ENCODE measurements at regions not wholly inside any gene's neighbourhood (a gene's known extent, or its start where the extent isn't known, plus 50 kb on each side); places are given as distances from the start of the nearest gene placed in this dataset.

GRCh38 chr20:50406610-50407136 is 103.5 kb upstream of the PTPN1 start:
- no peak for DNase-seq (ENCODE audit: low spot score)

GRCh38 chr20:50408526-50409364 is 101.4 kb upstream of the PTPN1 start:
- no peak for DNase-seq (ENCODE audit: low spot score)

- no peak for DNase-seq (ENCODE audit: low spot score)
Measured at GRCh38 chr20:50409495-50409894, 100.7 kb upstream of the PTPN1 start.

GRCh38 chr20:50410343-50410742 is 99.8 kb upstream of the PTPN1 start:
- no peak for DNase-seq (ENCODE audit: low spot score)

GRCh38 chr20:50412069-50412468 is 98.1 kb upstream of the PTPN1 start:
- DNase-seq (ENCODE audit: low spot score): no peak

- no peak for DNase-seq (ENCODE audit: low spot score)
Measured at GRCh38 chr20:50412499-50412898, 97.7 kb upstream of the PTPN1 start.

GRCh38 chr20:50413088-50413500 is 97.1 kb upstream of the PTPN1 start:
- DNase-seq (ENCODE audit: low spot score): no peak

GRCh38 chr20:50415021-50415515 is 95.1 kb upstream of the PTPN1 start:
- DNase-seq (ENCODE audit: low spot score): no peak

GRCh38 chr20:50415516-50416268 is 94.5 kb upstream of the PTPN1 start:
- DNase-seq (ENCODE audit: low spot score): no peak

- no peak for DNase-seq (ENCODE audit: low spot score)
Measured at GRCh38 chr20:50416269-50417022, 93.7 kb upstream of the PTPN1 start.

GRCh38 chr20:50417023-50417329 is 93.2 kb upstream of the PTPN1 start:
- no peak for DNase-seq (ENCODE audit: low spot score)

GRCh38 chr20:50417484-50418235 is 92.5 kb upstream of the PTPN1 start:
- no peak for DNase-seq (ENCODE audit: low spot score)

- no peak for DNase-seq (ENCODE audit: low spot score)
Measured at GRCh38 chr20:50418890-50419642, 91.1 kb upstream of the PTPN1 start.

GRCh38 chr20:50420380-50420779 is 89.8 kb upstream of the PTPN1 start:
- DNase-seq (ENCODE audit: low spot score): no peak

GRCh38 chr20:50421356-50422340 is 88.5 kb upstream of the PTPN1 start:
- DNase-seq (ENCODE audit: low spot score): no peak

GRCh38 chr20:50423758-50424157 is 86.4 kb upstream of the PTPN1 start:
- DNase-seq (ENCODE audit: low spot score): no peak

- DNase-seq (ENCODE audit: low spot score): no peak
Measured at GRCh38 chr20:50425076-50425475, 85.1 kb upstream of the PTPN1 start.

- DNase-seq (ENCODE audit: low spot score): no peak
Measured at GRCh38 chr20:50426866-50427718, 83.1 kb upstream of the PTPN1 start.

GRCh38 chr20:50427719-50428083 is 82.5 kb upstream of the PTPN1 start:
- no peak for DNase-seq (ENCODE audit: low spot score)

Data from CD4-positive, alpha-beta T cell treated with Interleukin-2 at 100 ng/mL for 4 hours (primary cell).